NCI-H69 (cell line): ENCODE measurements at regions not wholly inside any gene's neighbourhood (a gene's known extent, or its start where the extent isn't known, plus 50 kb on each side); places are given as distances from the start of the nearest gene placed in this dataset.

Experiments used
- DNase-seq: peaks from one replicate; lab custom pipeline; 2025; lab: John Stamatoyannopoulos, UW

GRCh38 chr12:66044731-66045130 is 85.8 kb downstream of the LLPH start:
- DNase-seq: no peak

DNA sequence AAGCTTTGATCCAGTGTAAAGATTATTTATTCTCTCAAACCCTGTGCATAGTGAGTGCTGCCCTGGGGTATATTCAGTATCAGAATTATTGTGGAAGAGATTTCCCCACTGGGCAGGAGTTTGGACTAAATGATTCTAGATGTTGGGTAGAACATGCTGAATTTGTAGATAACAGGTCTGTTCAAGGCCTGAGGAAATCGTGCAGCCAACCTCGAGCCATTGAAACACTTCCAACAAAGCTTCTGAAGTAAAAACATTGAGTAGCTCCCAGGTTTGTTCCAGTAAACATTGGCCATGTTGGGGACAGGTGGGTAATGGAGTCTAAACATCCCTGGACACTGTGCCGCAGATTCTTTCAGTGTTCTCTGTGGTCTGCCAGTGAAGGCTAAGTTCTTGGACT is 87.5 kb downstream of the LLPH start:
- no peak for DNase-seq

GRCh38 chr12:66041651-66042363 is 88.7 kb downstream of the LLPH start:
- DNase-seq: no peak

DNA sequence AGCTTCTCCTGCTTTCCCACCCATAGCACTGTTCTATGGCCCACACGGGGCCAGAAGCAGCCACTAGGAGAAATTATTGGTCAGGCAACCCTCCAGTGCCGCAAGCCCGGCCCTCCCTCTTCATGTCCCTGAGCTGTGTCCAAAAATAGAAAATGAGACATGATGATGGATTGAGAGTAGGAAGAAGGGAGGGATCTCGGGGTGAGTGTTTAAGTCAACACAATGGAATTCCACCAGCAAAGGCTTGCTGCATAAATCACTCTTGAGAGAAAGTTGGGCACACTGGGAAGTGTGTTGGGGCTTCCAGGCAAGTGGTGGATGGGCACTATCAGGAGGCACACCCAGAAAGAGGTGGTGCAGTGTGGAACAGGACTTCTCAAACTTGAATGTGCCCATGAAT is 94.2 kb downstream of the LLPH start:
- DNase-seq: no peak

GRCh38 chr12:66035288-66035966 is 95.1 kb downstream of the LLPH start:
- DNase-seq: peak; percentile 3

GRCh38 chr12:66033151-66033550 is 97.4 kb downstream of the LLPH start:
- DNase-seq: no peak

GRCh38 chr12:66032739-66033138 is 97.8 kb downstream of the LLPH start:
- DNase-seq: no peak

GRCh38 chr12:66030217-66030781 is 100.3 kb downstream of the LLPH start:
- DNase-seq: no peak

- DNase-seq: no peak
These were observed 102.2 kb downstream of the LLPH start for GRCh38 chr12:66028390-66028789.

- DNase-seq: no peak
These were observed 105.1 kb downstream of the LLPH start for GRCh38 chr12:66025477-66025876.

DNA sequence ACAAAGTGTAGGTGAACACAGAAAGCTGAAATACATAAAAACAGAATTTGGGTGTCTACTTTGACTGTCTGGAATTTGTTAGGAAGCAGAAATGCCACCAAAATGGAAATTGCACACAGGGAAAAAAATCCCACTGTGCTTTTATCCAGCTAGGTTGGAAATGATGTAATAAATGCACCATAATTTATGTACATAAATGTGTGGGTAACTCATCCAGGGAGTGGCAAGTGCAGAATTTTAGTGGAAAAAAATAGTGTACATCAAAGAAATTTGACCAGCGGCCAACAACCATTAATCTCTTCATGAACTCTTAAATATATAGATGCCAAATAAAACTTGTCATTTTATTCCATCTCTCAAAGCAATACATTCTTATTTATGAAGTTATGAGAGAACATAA is 105.6 kb downstream of the LLPH start:
- no peak for DNase-seq

GRCh38 chr12:66020481-66020880 is 110.1 kb downstream of the LLPH start:
- DNase-seq: no peak

- no peak for DNase-seq
These were observed 112.8 kb downstream of the LLPH start for GRCh38 chr12:66017736-66018135.
